ENCODE measurements at regions not wholly inside any gene's neighbourhood (a gene's known extent, or its start where the extent isn't known, plus 50 kb on each side); places are given as distances from the start of the nearest gene placed in this dataset.
"Not testable (repeated sequence)": the region's sequence is repeated elsewhere in the genome, so short reads cannot be mapped to it uniquely, and the experiment has no call there.

DNA sequence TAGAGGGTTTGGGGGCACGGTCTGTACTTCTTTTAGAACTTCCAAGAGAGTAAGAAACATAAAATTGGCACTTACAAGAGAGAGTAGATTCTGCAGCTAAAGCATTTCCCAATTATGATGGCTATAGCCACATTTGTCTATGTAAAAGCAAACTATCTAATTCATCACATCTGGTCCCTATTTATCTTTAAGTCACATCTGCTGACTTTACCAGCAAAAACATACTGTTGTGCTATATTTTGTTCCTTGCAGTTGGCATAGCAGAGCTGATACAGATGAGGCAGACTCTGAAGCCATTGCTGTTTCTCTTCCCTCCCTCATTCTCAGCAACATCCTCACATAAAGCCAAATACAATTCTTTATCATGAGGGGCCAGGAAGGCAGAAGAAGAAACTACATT is 1533.5 kb upstream of the RAG2 start:
- ChIA-PET CTCF (no interaction called here), POLR2A (no interaction called here)
- DNase-seq (ENCODE audit: extremely low spot score): no peak
- TF ChIP-seq, protein P1, sequence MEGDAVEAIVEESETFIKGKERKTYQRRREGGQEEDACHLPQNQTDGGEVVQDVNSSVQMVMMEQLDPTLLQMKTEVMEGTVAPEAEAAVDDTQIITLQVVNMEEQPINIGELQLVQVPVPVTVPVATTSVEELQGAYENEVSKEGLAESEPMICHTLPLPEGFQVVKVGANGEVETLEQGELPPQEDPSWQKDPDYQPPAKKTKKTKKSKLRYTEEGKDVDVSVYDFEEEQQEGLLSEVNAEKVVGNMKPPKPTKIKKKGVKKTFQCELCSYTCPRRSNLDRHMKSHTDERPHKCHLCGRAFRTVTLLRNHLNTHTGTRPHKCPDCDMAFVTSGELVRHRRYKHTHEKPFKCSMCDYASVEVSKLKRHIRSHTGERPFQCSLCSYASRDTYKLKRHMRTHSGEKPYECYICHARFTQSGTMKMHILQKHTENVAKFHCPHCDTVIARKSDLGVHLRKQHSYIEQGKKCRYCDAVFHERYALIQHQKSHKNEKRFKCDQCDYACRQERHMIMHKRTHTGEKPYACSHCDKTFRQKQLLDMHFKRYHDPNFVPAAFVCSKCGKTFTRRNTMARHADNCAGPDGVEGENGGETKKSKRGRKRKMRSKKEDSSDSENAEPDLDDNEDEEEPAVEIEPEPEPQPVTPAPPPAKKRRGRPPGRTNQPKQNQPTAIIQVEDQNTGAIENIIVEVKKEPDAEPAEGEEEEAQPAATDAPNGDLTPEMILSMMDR (IDR thresholded peaks at IDR 0.05; ENCODE audit: control extremely low read depth, extremely low read depth, low read depth, missing control alignments): no peak

DNA sequence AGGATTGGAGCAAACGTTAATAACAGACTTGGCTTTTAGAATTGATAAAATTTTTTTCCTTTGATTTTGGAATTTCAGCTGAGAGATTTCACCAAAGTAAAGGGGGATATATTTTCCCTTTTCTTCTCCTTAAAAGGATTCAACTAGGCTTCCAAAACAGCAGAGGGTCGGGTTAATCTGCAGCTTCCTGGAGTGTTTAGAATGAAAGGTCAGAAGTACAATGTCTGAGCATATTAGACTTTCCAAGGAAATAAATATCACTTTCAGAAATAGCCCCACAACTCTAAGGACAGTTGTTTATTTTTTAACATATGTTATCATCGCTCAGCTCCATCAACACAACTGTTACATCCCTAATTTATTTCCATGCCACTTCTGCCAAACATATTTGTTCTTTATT is 1532.9 kb upstream of the RAG2 start:
- CTCF ChIA-PET: no interaction called here
- POLR2A ChIA-PET: no interaction called here
- no peak for DNase-seq (ENCODE audit: extremely low spot score)
- TF ChIP-seq, protein P1 (IDR thresholded peaks at IDR 0.05; ENCODE audit: control extremely low read depth, extremely low read depth, low read depth, missing control alignments): no peak

DNA sequence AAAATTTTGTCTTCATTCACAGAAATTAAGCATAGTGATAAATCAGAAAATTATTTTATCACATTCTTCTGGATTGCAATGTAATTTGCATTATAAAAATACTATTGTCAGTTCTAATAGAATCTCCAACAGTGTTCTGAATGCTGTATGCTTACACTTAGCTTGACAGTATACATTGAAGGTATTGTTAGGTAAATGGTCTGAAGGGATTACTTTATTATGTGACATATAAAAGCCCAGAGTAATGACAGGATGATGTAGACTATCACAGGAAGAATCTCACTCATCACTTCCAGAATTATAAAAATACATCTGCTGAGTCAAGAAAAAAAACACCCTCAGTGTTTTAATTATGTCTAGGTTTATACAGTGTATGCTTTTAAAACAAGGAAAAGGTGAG is 1532.5 kb upstream of the RAG2 start:
- no peak for DNase-seq (ENCODE audit: extremely low spot score)
- TF ChIP-seq, protein P1 (IDR thresholded peaks at IDR 0.05; ENCODE audit: control extremely low read depth, extremely low read depth, low read depth, missing control alignments): no peak
- ChIA-PET CTCF (no interaction called here), POLR2A (no interaction called here)

DNA sequence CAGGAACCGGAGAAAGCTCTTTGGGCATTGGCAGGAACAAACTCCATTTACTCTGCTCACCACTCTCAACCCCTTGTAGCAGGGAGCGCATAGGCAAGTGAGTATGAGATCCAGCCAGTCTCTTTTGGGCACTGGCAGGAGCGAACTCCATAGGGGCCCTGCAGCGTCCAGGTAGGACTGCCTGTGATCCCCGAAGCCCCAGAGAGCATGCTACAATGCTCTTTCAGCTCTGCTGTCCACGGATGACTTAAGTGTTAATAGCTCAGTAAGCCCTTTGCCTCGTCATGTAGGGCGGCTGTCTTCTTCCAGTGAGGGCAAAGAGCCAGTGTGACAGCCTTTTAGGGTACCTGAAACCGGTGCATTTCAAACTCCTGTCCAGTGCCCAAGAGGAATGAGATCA is 1525.6 kb upstream of the RAG2 start:
- ChIA-PET CTCF (no interaction called here), POLR2A (no interaction called here)
- TF ChIP-seq, protein P1 (IDR thresholded peaks at IDR 0.05; ENCODE audit: control extremely low read depth, extremely low read depth, low read depth, missing control alignments): no peak
- DNase-seq (ENCODE audit: extremely low spot score): no peak

- DNase-seq (ENCODE audit: extremely low spot score); CTCF ChIA-PET; POLR2A ChIA-PET: not testable (repeated sequence)
Measured at GRCh38 chr11:38116616-38117015, 1518.6 kb upstream of the RAG2 start.

DNA sequence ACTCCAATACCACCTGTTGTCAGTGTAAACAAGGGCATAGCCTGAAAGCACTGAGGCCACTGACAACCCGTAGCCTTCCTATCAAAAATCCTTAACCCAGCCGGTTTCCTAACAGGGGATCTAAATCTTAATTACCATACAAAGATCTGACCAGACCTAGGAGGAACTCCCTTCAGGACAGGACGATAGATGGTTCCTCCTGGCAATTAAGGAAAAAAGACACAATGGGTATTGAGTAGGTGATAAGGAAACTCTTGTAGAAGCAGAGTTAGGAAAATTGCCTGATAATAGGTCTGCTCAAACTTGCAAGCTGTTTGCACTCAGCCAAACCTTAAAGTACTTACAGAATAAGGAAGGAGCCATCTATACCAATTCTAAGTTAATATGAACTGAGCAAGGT is 1517.3 kb upstream of the RAG2 start:
- POLR2A ChIA-PET; CTCF ChIA-PET; DNase-seq (ENCODE audit: extremely low spot score): not testable (repeated sequence)

DNA sequence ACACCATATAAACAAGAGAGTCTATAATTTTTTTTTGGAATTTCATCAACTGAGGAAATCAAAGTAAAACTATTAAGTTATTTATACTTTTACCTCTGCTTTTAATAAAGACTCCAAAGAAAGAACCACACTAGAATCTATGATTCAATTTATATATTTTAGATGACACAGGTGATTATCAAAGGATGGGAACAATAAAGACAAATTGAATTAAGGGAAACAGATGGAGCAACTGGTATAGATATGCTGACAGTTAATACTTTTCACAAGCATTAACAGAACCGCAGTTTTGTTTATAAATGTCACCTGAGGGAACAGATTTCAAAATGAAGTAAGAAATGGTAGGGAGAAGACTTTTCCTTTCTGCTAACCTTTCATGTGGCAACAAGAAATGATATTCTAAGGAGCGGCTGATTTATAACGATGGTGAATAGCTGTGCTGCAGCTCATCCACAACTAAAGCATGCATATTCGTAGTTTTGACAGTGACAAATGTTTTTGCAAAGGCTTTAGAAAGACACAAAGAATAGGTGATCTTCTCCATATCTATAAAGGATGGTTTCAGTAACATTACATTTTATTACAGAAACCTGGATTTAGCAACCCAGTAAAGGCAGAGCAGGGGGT is 1502.9 kb upstream of the RAG2 start:
- ChIA-PET CTCF (no interaction called here), POLR2A (no interaction called here)
- DNase-seq (ENCODE audit: extremely low spot score): no peak
- TF ChIP-seq, protein P1 (IDR thresholded peaks at IDR 0.05; ENCODE audit: control extremely low read depth, extremely low read depth, low read depth, missing control alignments): no peak

GRCh38 chr11:38095268-38095667 is 1497.2 kb upstream of the RAG2 start:
- POLR2A ChIA-PET: no interaction called here
- CTCF ChIA-PET: no interaction called here
- TF ChIP-seq, protein P1 (IDR thresholded peaks at IDR 0.05; ENCODE audit: control extremely low read depth, extremely low read depth, low read depth, missing control alignments): no peak
- no peak for DNase-seq (ENCODE audit: extremely low spot score)

Data from GM10248 (cell line).